HepG2 (cell line): ENCODE measurements at regions not wholly inside any gene's neighbourhood (a gene's known extent, or its start where the extent isn't known, plus 50 kb on each side); places are given as distances from the start of the nearest gene placed in this dataset.

ENCODE experiments used
- ATAC-seq: fragments of 200-7000 bp; cut with Tn5 transposase; 3 replicates; pipeline ENCODE4 v1.9.1; 2020; ENCODE audit warnings: mild to moderate bottlenecking, moderate library complexity
- BruUV-seq: library from RNA; stranded (reverse); fragments of 400-500 nt; replicated peaks from 2 replicates; lab custom pipeline; 2021; lab: Mats Ljungman, UMichigan
- CTCF ChIA-PET: fragments of 300-600 bp; formaldehyde crosslinking; extraction: SDS; loops from one replicate; lab custom pipeline; 2021; ENCODE audit warnings: low total read pairs, inconsistent platforms, low intra/inter-chr PET ratio; lab: Yijun Ruan, JAX
- POLR2A ChIA-PET: fragments of 350-600 bp; sonication (Branson Sonifier 250); formaldehyde crosslinking; loops from one replicate; lab custom pipeline; 2020; ENCODE audit warnings: antibody characterized with exemption, inconsistent platforms; lab: Yijun Ruan, JAX
- DNase-seq: peaks from one replicate; pipeline ENCODE4 v3.0.0-alpha.2; 2015; ENCODE audit warnings: low spot score
- FAIRE-seq: peaks from 3 replicates; lab custom pipeline; 2011; peaks lifted over from hg19 to GRCh38; lab: Jason Lieb, UNC
- H2AFZ ChIP-seq: one replicate; pipeline ENCODE4 v1.6.1; 2011; ENCODE audit warnings: low read length, inconsistent platforms
- H3K27ac ChIP-seq: fragments of 300-600 bp; 3 replicates; pipeline ENCODE4 v1.8.0; 2011; ENCODE audit warnings: mixed run types, mild to moderate bottlenecking, mixed read lengths, low read length, inconsistent platforms; ENCODE audit not compliant: insufficient read depth; ENCODE audit errors: extremely low read length
- H3K27me3 ChIP-seq, 2 experiments: fragments of 200-600 bp in 1 of 2; 2 replicates in 1 of 2; 3 replicates in 1 of 2; pipeline versions ENCODE4 v1.6.0 to v1.8.0; 2011; ENCODE audit warnings: low read length in 2 of 2, mild to moderate bottlenecking in 2 of 2, moderate library complexity in 2 of 2, inconsistent platforms in 1 of 2; ENCODE audit not compliant: insufficient read depth in 2 of 2, control insufficient read depth in 1 of 2
- H3K36me3 ChIP-seq, 2 experiments: fragments of 200-600 bp in 1 of 2; replicated peaks in 1 of 2; 2 replicates in 1 of 2; 3 replicates in 1 of 2; pipeline versions ENCODE4 v1.5.1 to v1.8.0; 2011; ENCODE audit warnings: low read length in 2 of 2, inconsistent platforms in 1 of 2; ENCODE audit not compliant: insufficient read depth in 2 of 2, control insufficient read depth in 1 of 2
- H3K4me1 ChIP-seq: 2 replicates; pipeline ENCODE4 v1.5.1; 2012; ENCODE audit warnings: low read length, inconsistent platforms; ENCODE audit not compliant: insufficient read depth
- H3K4me2 ChIP-seq: 2 replicates; pipeline ENCODE4 v1.6.0; 2011; ENCODE audit warnings: low read depth, low read length, inconsistent platforms
- H3K4me3 ChIP-seq, 3 experiments: fragments of 200-600 bp in 1 of 3; sonication (generic), shearing (Covaris generic) in 1 of 3; replicated peaks in 1 of 3; 2 replicates each; pipeline ENCODE4 v1.5.1; 2011 to 2016; ENCODE audit warnings: low read length in 3 of 3, inconsistent platforms in 2 of 3, low read depth in 2 of 3, mild to moderate bottlenecking in 2 of 3, control low read depth in 1 of 3, mixed read lengths in 1 of 3; ENCODE audit not compliant: insufficient read depth in 1 of 3
- H3K79me2 ChIP-seq: one replicate; pipeline ENCODE4 v1.6.1; 2011; ENCODE audit warnings: low read length, inconsistent platforms; ENCODE audit not compliant: insufficient read depth
- H3K9ac ChIP-seq: 2 replicates; pipeline ENCODE4 v1.6.0; 2011; ENCODE audit warnings: mild to moderate bottlenecking, low read depth, low read length, inconsistent platforms; ENCODE audit not compliant: insufficient read depth
- H3K9me3 ChIP-seq: 2 replicates; pipeline ENCODE4 v1.5.1; 2012; ENCODE audit warnings: mild to moderate bottlenecking, low read length
- H4K20me1 ChIP-seq: 2 replicates; pipeline ENCODE4 v1.6.0; 2011; ENCODE audit warnings: inconsistent platforms, mild to moderate bottlenecking, low read length, moderate library complexity; ENCODE audit not compliant: insufficient read depth
- ARID3A ChIP-seq: IDR thresholded peaks from 2 replicates; pipeline ENCODE4 v1.6.1; 2012; ENCODE audit warnings: low read depth, low read length, improper control_type of control experiment
- DBP ChIP-seq: sonication (generic); formaldehyde crosslinking; IDR thresholded peaks from 2 replicates; pipeline ENCODE4 v1.4.0; 2020; ENCODE audit warnings: missing genetic modification reagents; ENCODE audit errors: not compliant biosample characterization
- NR2F6 ChIP-seq, 2 experiments: IDR thresholded peaks; 2 replicates each; pipeline ENCODE4 v1.6.1; 2016; ENCODE audit warnings: antibody characterized with exemption in 1 of 2, mild to moderate bottlenecking in 1 of 2
- RAD21 ChIP-seq: fragments of 450-650 bp; formaldehyde crosslinking; IDR thresholded peaks from 2 replicates; pipeline ENCODE4 v1.5.0; 2020; ENCODE audit warnings: mild to moderate bottlenecking
- ZNF160 ChIP-seq: sonication (generic); formaldehyde crosslinking; IDR thresholded peaks from 2 replicates; pipeline ENCODE4 v1.8.0; 2022; ENCODE audit warnings: mild to moderate bottlenecking, inconsistent platforms, missing genetic modification reagents
- ZNF256 ChIP-seq: sonication (generic); formaldehyde crosslinking; conservative IDR thresholded peaks from 2 replicates; pipeline ENCODE4 v1.4.0; 2020; ENCODE audit warnings: missing genetic modification reagents
- ZNF644 ChIP-seq: IDR thresholded peaks from 2 replicates; pipeline ENCODE4 v1.6.1; 2016; ENCODE audit warnings: low read depth
- ZNF816 ChIP-seq: sonication (generic); formaldehyde crosslinking; IDR thresholded peaks from 2 replicates; pipeline ENCODE4 v1.8.0; 2022; ENCODE audit warnings: missing genetic modification reagents, mild to moderate bottlenecking, borderline replicate concordance
- in situ Hi-C: cut with HindIII; loops from 2 replicates; pipeline ENCODE4 v1.10.0; 2017; ENCODE audit warnings: low pct_unique_long_range_greater_than_20kb; ENCODE audit not compliant: extremely low pct_ligation_motif_present
- intact Hi-C: fragments of 100-400 bp; cut with micrococcal nuclease; formaldehyde crosslinking; loops from one replicate; pipeline ENCODE4 v1.10.0; 2022; ENCODE audit not compliant: unreplicated experiment

GRCh38 chrX:10902001-10902400, 209.1 kb upstream of the HCCS start (continued):
- TF ChIP-seq ZNF644 (0 out of 2 replicates have a peak, but pooled peaks have one; percentile 23), ARID3A (no peak)

GRCh38 chrX:10903523-10903922, 207.6 kb upstream of the HCCS start:
- FAIRE-seq (no peak), DNase-seq (no peak)
- Histone ChIP-seq H3K4me2 (no peak overlapping the region), H3K79me2 (no peaks in the 10 kb centered on the region), H3K27me3 (no peaks in the 10 kb centered on the region), H3K9me3 (peaks cover 5% of the 10 kb centered on the region), H3K4me3 (no peak overlapping the region), H3K27ac (no peak overlapping the region)
- no TSS peak for BruUV-seq
- in situ Hi-C loops = no loop called here
- TF ChIP-seq RAD21 (CRISPR knock-in tag) (no peak), NR2F6 (IDR thresholded peaks at IDR 0.05) (no peak), NR2F6 (CRISPR knock-in tag; IDR thresholded peaks at IDR 0.05) (no peak), ZNF816 (CRISPR knock-in tag) (no peak), ZNF256 (CRISPR knock-in tag) (no peak), ZNF160 (no peak), DBP (CRISPR knock-in tag) (no peak)
- TF ChIP-seq, all 625 proteins: peak for 0
- intact Hi-C loops = loop anchor here (1.0 to 10.0 kb wide), 3 partner anchors 19 to 191 kb away; no protein-coding TSS in a partner anchor
- Histone ChIP-seq H3K36me3 (no peaks in the 10 kb centered on the region), H4K20me1 (no peaks in the 10 kb centered on the region), H3K4me1 (peaks cover 29% of the 10 kb centered on the region), H2AFZ (no peak overlapping the region), H3K9ac (no peak overlapping the region)
- ChIA-PET POLR2A (no interaction called here), CTCF (no interaction called here)
- no peak for ATAC-seq
